PC-9 (cell line): ENCODE measurements at regions not wholly inside any gene's neighbourhood (a gene's known extent, or its start where the extent isn't known, plus 50 kb on each side); places are given as distances from the start of the nearest gene placed in this dataset.

Experiments
- CTCF ChIP-seq: fragments of 200-600 bp; sonication (generic); conservative IDR thresholded peaks from 2 replicates; pipeline ENCODE4 v1.6.1; 2017; ENCODE audit warnings: mixed run types, antibody characterized with exemption, mild to moderate bottlenecking, moderate library complexity
- EZH2 ChIP-seq: fragments of 200-600 bp; sonication (generic); IDR thresholded peaks from 2 replicates; pipeline ENCODE4 v1.8.0; 2017; ENCODE audit warnings: antibody characterized with exemption, low read depth

- TF ChIP-seq CTCF (no peak), EZH2 (no peak)
Measured at GRCh38 chr9:13731637-13732036, 452.1 kb upstream of the MPDZ start.
